Lower lobe of right lung (tissue), 2 donors: ENCODE measurements at regions not wholly inside any gene's neighbourhood (a gene's known extent, or its start where the extent isn't known, plus 50 kb on each side); places are given as distances from the start of the nearest gene placed in this dataset.
"Not testable (repeated sequence)": the region's sequence is repeated elsewhere in the genome, so short reads cannot be mapped to it uniquely, and the experiment has no call there.

ENCODE experiments used
- ATAC-seq, 2 donors: fragments of 200-7000 bp; cut with Tn5 transposase; one replicate each; pipeline ENCODE4 v1.9.1; 2020 to 2022; ENCODE audit warnings: mild to moderate bottlenecking in 2 of 2, moderate library complexity in 2 of 2
- DNase-seq: peaks from one replicate; pipeline ENCODE4 v3.0.0-alpha.2; 2020
- H3K27ac ChIP-seq: fragments of 200-600 bp; one replicate; pipeline ENCODE4 v1.8.0; 2022
- H3K27me3 ChIP-seq: fragments of 200-600 bp; one replicate; pipeline ENCODE4 v1.8.0; 2022; ENCODE audit warnings: low read depth
- H3K36me3 ChIP-seq: fragments of 200-600 bp; one replicate; pipeline ENCODE4 v1.8.0; 2022; ENCODE audit warnings: mild to moderate bottlenecking
- H3K4me1 ChIP-seq: fragments of 200-600 bp; one replicate; pipeline ENCODE4 v1.8.0; 2022
- H3K4me3 ChIP-seq: fragments of 200-600 bp; one replicate; pipeline ENCODE4 v1.8.0; 2022; ENCODE audit warnings: mild to moderate bottlenecking
- H3K9me3 ChIP-seq: fragments of 200-600 bp; one replicate; pipeline ENCODE4 v1.8.0; 2022
- intact Hi-C: fragments of 100-400 bp; cut with DNase I; formaldehyde crosslinking; loops from one replicate; pipeline ENCODE4 v1.11.0; 2022
- donor health status: DM: no; HTN: yes; CAD: no; lungs with severe emphysema.

GRCh38 chr2:87252046-87252445 is 230.4 kb upstream of the PLGLB1 start:
- H3K36me3 ChIP-seq, H3K27me3 ChIP-seq, DNase-seq, intact Hi-C loops, H3K4me1 ChIP-seq, ATAC-seq, H3K9me3 ChIP-seq, H3K27ac ChIP-seq, H3K4me3 ChIP-seq: not testable (repeated sequence)

DNA sequence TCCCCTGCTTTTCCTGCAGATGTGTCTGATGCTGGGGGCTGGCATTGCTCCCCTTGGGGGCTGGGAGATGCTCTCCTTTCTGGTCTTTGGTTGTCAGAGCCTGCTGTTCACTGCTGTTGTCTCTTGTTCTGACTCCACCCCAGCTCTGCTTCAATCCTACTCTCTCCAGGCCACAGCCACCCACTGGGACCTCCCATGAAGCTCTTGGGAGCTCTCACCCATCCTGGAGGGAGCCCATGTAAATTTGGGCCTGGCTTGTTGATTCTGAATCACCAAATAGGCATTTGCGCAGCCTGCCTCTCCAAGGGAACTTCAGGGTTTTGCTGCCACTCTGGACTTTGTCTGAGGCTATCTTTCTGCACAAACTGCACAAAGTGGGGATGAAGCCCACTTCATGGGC is 232.9 kb upstream of the PLGLB1 start:
- H3K4me3 ChIP-seq, H3K36me3 ChIP-seq, ATAC-seq, H3K9me3 ChIP-seq, H3K27ac ChIP-seq, intact Hi-C loops, DNase-seq, H3K4me1 ChIP-seq, H3K27me3 ChIP-seq: not testable (repeated sequence)

DNA sequence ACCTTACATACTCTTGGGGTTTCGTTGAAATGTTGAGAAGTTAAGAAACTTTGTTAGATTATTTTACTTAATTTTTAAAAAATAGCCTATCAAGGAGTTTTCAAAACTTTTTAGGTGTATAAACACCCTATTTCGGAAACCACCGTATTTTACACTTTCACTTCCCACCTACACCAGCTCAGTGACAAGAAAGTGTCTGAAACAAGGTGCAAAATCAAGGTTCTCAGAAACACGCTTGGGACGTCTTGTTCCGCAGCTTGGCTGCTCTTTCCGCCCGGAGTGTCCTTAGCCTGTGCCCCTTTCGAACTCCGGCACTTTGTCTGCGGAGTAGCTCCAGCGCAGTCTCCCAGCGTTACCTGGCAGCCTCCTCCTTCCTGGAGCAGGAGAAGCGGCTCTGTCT is 233.8 kb upstream of the PLGLB1 start:
- H3K4me3 ChIP-seq, H3K27me3 ChIP-seq, H3K36me3 ChIP-seq, ATAC-seq, intact Hi-C loops, H3K9me3 ChIP-seq, H3K27ac ChIP-seq, DNase-seq, H3K4me1 ChIP-seq: not testable (repeated sequence)

- intact Hi-C loops, H3K4me1 ChIP-seq, DNase-seq, H3K27me3 ChIP-seq, H3K27ac ChIP-seq, H3K36me3 ChIP-seq, ATAC-seq, H3K9me3 ChIP-seq, H3K4me3 ChIP-seq: not testable (repeated sequence)
Observed at GRCh38 chr2:87258887-87259286, 237.2 kb upstream of the PLGLB1 start.

- DNase-seq, H3K4me3 ChIP-seq, ATAC-seq, intact Hi-C loops, H3K36me3 ChIP-seq, H3K27me3 ChIP-seq, H3K4me1 ChIP-seq, H3K27ac ChIP-seq, H3K9me3 ChIP-seq: not testable (repeated sequence)
Observed at GRCh38 chr2:87262184-87262702, 240.6 kb upstream of the PLGLB1 start.

- intact Hi-C loops = not testable (repeated sequence)
Observed at GRCh38 chr2:87263868-87264518, 242.3 kb upstream of the PLGLB1 start.

GRCh38 chr2:87275192-87275591 is 253.5 kb upstream of the PLGLB1 start:
- H3K4me3 ChIP-seq, H3K4me1 ChIP-seq, H3K9me3 ChIP-seq, intact Hi-C loops, DNase-seq, H3K27ac ChIP-seq, H3K36me3 ChIP-seq, H3K27me3 ChIP-seq, ATAC-seq: not testable (repeated sequence)

More at GRCh38 chr2:87263868-87264518, 242.3 kb upstream of the PLGLB1 start:
- not testable (repeated sequence) for H3K36me3 ChIP-seq, H3K9me3 ChIP-seq, H3K4me1 ChIP-seq, H3K27me3 ChIP-seq, DNase-seq, H3K27ac ChIP-seq, H3K4me3 ChIP-seq
- ATAC-seq = peak; percentile 20 to 32

DNA sequence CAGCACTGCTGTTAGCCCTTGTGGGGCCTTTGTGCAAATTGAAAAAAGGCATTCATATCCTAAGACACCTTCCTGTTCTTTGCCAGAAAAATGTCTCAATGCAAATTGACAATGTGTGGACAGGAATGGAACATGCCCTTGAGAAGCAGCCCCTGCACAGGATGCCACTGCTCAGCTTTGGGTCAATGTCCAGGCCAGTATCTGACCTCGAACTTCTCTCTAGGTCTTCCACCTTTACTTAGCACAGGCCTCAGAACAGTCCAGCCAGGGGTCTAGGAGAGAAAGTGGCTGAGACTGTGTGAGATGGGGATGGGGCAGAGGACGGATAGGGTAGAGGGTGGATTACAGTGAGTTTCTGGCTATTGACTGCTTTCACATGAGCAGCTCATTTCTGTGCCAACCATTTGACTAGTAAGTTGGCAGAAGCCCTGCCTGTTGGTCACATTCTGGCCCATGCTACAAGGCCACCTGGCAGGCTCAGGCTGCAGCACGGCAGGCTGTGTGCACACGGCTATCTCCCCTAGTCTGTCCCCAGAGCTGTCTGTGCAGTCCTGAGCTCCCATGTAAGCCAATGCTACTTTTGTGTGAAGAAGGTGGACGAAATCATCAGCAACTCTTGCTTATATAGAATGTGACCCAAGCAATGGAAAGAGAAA is 254.5 kb upstream of the PLGLB1 start:
- H3K27ac ChIP-seq, H3K27me3 ChIP-seq, H3K36me3 ChIP-seq, H3K4me1 ChIP-seq, H3K4me3 ChIP-seq, intact Hi-C loops, DNase-seq, H3K9me3 ChIP-seq: not testable (repeated sequence)
- ATAC-seq = peak in 1 of 2 donors; percentile 32

DNA sequence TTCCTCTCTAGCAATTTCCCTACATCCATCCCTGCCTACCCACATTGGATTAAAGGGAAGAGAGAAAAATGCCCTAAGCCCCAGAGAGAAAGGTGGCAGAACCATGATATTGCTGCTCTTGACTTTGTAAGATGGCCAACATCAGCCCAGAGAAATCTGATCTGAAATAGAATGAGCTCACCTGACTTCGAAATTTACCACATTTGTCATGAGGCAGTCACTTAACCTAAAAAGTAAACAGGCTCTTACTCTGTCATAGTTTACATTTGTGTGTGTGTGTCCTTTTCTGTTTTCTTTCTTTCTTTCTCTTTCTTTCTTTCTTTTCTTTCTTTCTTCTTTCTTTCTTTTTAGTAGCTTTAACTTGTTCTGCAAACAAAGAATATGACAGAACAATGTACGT is 255.0 kb upstream of the PLGLB1 start:
- H3K36me3 ChIP-seq, H3K4me3 ChIP-seq, H3K27ac ChIP-seq, ATAC-seq, intact Hi-C loops, H3K9me3 ChIP-seq, H3K4me1 ChIP-seq, DNase-seq, H3K27me3 ChIP-seq: not testable (repeated sequence)

DNA sequence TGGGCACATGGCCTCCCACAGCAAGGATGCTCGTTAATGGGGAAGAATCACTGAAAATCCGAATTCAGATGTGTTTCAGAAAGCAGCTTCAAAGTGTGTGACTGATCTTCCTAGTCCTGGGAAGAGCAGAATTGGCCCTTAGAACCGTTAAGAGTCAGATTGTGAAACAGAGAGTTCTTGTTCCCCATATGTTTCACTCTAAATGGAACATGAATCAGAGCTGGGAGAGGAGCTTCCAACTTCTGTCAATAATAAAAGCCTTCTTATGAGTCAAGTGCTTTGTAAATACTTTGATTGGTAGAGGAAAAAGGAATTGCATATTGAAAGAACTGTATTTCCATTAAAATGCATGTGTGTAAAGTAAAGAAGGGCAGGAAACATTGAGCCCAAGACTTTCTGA is 256.1 kb upstream of the PLGLB1 start:
- H3K4me1 ChIP-seq, H3K4me3 ChIP-seq, H3K27me3 ChIP-seq, ATAC-seq, intact Hi-C loops, H3K36me3 ChIP-seq, H3K27ac ChIP-seq, DNase-seq, H3K9me3 ChIP-seq: not testable (repeated sequence)

DNA sequence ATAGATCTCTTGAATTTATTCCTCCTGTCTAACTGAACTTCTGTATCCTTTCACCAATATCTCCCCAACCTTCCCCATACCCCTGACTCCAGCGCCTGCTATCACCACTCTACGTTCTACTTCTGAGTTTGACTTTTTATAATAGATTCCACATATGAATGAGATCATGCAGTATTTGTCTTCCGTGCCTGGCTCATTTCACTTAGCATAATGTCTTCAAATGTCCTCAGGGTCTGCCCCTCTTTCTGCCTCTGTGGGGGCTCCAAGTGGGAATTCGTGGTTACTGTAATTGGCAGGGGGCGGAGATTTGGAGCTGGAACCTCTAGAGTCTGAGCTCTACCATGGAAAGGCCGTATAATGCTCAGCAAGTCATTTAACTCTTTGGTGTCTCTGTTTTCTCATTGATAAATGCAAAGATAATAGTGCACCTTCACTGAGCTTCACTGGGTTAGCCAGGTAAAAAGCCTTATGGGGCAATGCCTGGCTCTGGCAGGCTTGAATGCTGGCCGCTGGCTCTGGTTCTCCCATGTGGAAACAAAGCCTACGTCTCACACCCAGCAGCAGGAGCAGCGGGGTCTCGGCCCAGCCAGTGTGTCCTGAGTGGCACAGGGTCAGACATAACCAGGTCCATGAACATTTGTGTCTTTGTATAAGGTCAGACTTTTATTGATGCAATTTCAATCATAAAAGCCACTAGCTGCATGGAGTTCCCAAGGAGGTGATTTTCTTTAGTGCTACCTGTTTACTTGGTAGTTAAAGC is 259.1 kb upstream of the PLGLB1 start:
- not testable (repeated sequence) for H3K27me3 ChIP-seq

DNA sequence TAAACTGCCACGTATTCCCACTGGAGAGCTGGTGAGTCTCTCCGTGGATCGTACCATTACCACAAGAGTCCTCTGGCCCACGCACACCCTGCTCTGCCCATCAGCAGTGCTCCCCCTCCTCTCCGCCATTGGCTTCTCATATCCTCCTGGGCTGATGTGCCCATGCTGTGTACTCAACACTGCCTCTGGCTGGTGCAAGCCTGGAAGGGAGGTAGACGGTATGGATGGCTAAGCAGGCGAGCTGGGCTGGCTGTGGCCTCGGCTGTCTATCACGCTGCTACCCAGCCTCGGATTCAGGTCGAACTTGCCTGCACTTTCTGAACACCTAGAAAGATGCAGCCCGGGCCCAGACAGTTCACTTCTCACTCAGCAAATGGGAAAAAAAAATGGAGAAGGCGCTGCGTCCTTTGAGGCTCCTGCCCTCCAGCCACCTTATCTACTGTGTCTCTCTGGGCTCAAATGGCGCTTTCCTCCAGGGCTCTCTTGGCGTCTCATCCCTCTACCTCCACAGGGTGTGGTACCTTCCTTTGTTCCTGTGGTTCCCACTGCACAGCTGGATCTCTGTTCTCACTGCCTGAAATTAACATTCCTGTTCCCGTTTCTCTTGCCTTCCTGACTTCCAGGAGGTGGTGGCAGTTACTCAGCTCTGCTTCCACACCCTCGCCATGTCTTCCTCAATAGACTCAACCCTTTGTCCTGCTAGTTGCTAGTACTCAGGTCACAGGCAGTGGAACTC is 262.3 kb upstream of the PLGLB1 start:
- H3K27ac ChIP-seq, H3K4me3 ChIP-seq, intact Hi-C loops, H3K36me3 ChIP-seq, DNase-seq, H3K4me1 ChIP-seq, H3K27me3 ChIP-seq, H3K9me3 ChIP-seq: not testable (repeated sequence)
- peak in 1 of 2 donors; percentile 11 for ATAC-seq

More for the DNA sequence above, 259.1 kb upstream of the PLGLB1 start:
- H3K9me3 ChIP-seq, intact Hi-C loops, H3K4me3 ChIP-seq, H3K36me3 ChIP-seq, H3K4me1 ChIP-seq, ATAC-seq, DNase-seq, H3K27ac ChIP-seq: not testable (repeated sequence)

DNA sequence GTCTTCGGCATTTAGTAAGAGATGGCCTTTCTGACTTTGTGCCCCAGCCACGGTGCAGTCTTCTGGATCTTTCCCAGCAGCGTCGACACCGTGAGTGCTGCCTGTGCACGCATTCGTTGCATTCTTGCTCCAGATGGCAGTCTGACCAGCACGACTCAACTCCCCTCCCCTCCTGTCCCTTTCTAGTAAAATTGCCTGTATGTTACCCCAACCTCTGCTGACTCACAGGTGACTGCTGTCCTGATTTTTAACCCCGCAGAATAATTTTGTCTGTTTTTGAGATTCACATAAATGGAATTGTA is 262.8 kb upstream of the PLGLB1 start:
- intact Hi-C loops, H3K27me3 ChIP-seq, H3K27ac ChIP-seq, H3K9me3 ChIP-seq, H3K4me1 ChIP-seq, H3K4me3 ChIP-seq, H3K36me3 ChIP-seq, DNase-seq: not testable (repeated sequence)
- peak in 1 of 2 donors; percentile 17 for ATAC-seq
